ENCODE measurements at regions not wholly inside any gene's neighbourhood (a gene's known extent, or its start where the extent isn't known, plus 50 kb on each side); places are given as distances from the start of the nearest gene placed in this dataset.
"Not testable (repeated sequence)": the region's sequence is repeated elsewhere in the genome, so short reads cannot be mapped to it uniquely, and the experiment has no call there.

GRCh38 chr1:2950926-2951305, 70.4 kb upstream of the ACTRT2 start:
- DNase-seq (ENCODE audit: low spot score): no peak

DNA sequence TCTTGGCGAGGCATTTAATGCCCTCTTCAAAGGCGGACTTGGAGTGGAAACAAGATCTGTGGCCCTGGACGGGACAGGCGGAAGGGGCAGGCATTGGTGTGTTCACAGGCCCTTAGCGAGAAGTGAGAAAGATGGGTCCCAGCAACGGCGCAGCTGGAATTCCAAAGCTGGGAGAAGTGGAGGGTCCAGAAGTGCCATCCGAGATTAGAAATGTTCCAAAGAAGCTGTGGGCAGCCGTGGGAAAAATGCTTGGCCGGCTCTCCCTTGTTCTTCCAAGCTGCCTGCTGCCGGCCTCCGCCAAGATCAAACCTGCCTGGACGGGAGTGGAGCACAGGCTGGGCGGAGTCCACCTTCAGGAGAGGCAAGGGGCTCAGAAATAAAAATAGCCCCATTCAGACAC, 69.4 kb upstream of the ACTRT2 start:
- DNase-seq (ENCODE audit: low spot score): no peak

DNA sequence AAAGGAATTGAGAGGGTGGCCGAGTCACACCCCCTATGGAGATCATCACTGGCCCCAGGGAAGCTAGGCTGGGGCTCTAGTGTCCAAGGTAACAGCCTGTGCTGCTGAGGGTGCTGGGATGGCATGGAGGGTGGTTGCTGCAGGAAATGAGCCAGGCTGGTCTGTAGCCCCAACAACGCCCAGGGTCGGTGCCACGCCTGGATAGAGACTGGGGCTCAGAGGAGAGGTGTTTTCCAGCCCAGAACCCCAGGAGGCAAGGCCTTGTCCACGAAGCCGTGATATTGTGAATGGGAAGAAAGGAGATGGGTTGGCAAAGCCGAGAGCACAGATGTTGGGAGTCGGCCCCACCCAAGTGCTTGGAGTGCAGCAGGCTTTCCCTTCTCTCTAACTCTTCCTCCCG, 68.9 kb upstream of the ACTRT2 start:
- DNase-seq (ENCODE audit: low spot score): no peak

GRCh38 chr1:2952992-2953391, 68.3 kb upstream of the ACTRT2 start:
- no peak for DNase-seq (ENCODE audit: low spot score)

GRCh38 chr1:2953688-2954285, 67.5 kb upstream of the ACTRT2 start:
- DNase-seq (ENCODE audit: low spot score): no peak

- DNase-seq (ENCODE audit: low spot score): no peak
Measured at GRCh38 chr1:2955652-2956051, 65.6 kb upstream of the ACTRT2 start.

DNA sequence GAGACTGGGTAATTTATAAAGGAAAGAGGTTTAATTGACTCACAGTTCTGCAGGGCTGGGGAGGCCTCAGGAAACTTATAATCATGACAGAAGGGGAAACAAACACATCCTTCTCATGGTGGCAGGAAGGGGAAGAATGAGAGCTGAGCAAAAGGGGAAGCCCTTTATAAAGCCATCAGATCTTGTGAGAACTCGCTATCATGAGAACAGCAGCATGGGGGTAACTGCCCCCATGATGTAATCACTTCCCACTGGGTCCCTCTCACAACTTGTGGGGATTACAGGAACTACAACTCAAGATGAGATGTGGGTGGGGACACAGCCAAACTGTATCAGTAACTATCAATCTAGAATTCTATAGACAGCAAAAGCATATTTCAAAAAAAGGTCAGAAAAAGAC, 64.7 kb upstream of the ACTRT2 start:
- DNase-seq (ENCODE audit: low spot score): no peak

- DNase-seq (ENCODE audit: low spot score): no peak
Measured at GRCh38 chr1:2957329-2957728, 63.9 kb upstream of the ACTRT2 start.

DNA sequence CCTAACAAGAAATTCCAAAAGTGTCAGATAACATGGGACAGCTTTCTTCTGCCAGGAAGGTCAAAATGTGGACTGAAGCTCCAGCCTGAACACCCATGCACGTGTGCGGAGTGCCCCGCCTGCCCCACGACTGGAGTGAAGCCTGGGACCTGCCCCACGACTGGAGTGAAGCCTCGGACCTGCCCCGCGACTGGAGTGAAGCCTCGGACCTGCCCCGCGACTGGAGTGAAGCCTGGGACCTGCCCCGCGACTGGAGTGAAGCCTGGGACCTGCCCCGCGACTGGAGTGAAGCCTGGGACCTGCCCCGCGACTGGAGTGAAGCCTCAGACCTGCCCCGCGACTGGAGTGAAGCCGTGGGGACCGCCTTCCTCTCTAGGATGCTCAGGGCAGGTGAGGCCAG, 61.4 kb upstream of the ACTRT2 start:
- not testable (repeated sequence) for DNase-seq (ENCODE audit: low spot score)

- DNase-seq (ENCODE audit: low spot score): no peak
Measured at GRCh38 chr1:2961081-2961480, 60.2 kb upstream of the ACTRT2 start.

DNA sequence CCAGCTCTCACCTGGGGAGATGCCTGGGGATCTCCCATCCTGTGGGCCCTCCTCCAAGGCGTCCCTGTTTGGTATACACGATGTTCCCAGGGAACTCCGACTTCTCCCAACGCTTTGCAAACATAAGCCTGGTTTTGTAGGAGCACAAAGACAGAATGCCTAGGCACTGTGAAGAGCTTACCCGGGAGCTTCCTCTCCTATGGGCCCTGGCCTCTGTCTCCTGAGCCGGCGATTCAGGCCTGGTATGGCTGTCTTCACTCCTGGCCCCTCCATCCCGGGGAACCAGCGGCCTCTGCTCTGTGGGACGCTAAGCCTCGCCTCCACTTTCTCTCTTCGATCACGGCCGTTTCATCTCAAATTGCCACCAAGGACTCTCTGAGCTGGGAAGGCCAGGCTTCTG, 59.6 kb upstream of the ACTRT2 start:
- no peak for DNase-seq (ENCODE audit: low spot score)

DNA sequence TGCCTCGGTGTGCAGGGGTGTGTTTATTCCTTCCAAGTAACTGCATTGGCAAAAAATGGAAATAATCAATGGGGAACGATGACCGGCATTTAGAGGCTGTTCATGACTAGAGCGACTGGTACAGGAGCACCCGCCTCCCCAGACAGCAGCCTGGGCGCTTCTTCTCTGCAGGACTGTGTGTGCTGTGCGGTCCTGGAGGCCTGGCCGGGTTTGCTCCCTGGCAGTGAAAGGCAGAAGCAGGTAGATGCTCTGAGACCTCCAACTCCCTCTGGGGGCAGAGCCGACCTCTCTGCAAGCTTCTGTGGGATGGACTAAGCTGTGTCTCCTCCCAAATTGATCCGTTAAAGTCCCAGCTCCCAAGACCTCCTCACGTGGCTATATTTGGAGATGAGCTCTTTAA, 59.2 kb upstream of the ACTRT2 start:
- DNase-seq (ENCODE audit: low spot score): no peak

- DNase-seq (ENCODE audit: low spot score): no peak
Measured at GRCh38 chr1:2962541-2962940, 58.7 kb upstream of the ACTRT2 start.

DNA sequence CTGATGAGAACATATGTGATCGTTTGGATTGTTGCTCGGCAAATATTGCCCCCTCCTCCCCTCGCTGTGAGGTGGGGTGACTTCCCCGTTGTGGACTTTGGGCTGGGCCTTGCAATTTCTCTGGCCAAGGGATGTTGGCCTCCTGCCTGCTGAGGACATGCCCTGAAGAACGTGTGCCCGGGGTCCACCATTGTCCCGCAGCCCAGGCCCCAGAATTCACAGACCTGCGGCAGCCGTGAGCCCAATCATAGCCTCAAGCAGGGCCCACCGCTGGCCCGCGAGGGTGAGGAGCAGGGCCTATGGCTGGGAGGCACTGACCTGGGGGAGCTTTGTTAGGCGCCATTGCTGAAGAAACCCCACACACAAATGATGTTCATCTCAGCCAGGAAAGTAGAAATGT, 58.3 kb upstream of the ACTRT2 start:
- DNase-seq (ENCODE audit: low spot score): no peak

GRCh38 chr1:2965676-2966075, 55.6 kb upstream of the ACTRT2 start:
- no peak for DNase-seq (ENCODE audit: low spot score)

- DNase-seq (ENCODE audit: low spot score): peak; percentile 89
Measured at GRCh38 chr1:2966449-2967328, 54.6 kb upstream of the ACTRT2 start.

DNA sequence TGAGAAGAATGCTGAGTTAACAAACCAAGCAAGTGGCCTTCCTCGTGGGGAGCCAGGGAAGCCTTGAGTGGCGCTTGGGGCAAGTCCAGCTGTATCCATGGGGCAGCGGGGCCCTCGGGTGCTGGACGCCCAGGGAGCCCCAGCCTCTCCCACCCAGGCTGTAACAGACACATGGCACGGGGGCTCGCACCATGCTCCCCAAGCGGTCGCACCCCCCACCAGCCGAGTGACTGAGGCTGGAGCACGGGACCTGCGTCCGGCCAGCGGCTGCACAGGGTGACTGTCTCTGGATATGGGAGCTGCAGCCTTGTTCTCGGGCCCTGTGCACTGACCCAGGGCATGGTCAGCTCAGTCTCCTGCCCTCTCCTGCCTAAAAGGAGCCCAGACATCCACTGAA, 53.9 kb upstream of the ACTRT2 start:
- no peak for DNase-seq (ENCODE audit: low spot score)

- peak; percentile 53 for DNase-seq (ENCODE audit: low spot score)
Measured at GRCh38 chr1:2967881-2968280, 53.4 kb upstream of the ACTRT2 start.

DNA sequence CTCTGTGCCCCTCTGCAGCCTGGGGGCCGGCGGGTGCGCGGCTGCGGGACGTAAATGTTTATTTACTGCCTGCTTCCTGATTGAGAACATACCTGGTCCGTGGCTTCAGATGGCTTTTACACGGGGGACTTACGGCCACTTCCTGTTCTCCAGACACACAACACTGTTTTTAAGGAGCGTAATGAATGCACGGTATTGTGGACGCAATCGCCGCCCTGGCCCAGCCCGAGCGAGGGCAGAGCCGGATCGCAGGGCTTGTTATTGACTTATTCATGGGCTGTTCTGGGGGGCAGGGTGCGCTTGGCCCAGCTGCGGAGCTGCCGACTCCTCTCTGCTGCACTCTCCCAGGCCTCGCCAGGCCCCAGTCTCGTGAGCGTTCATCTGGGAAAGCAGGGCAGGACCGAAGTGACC, 52.8 kb upstream of the ACTRT2 start:
- peak; percentile 94 for DNase-seq (ENCODE audit: low spot score)

- DNase-seq (ENCODE audit: low spot score): no peak
Measured at GRCh38 chr1:2969011-2969844, 52.0 kb upstream of the ACTRT2 start.

DNA sequence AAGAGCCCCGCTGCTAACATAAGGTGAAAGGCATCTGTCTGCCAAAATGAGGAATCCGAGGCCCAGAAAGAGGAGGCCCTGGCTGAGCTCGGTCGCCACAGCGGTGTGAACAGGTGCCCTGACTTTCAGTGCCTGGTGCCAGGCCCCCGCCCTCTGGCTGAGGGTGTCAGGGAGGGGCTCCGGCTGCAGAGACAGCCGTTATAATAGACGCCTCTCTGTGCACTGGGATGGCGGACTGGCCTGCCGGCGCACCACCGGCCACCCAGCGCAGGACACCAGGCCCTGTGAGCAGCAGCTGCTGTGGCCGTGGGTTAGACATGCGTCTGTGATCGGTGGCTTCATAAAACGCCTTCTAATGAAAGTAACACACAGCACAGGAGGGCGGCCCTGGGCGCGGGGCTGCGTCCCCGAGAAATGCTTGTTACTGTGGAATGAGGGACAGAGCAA, 51.4 kb upstream of the ACTRT2 start:
- no peak for DNase-seq (ENCODE audit: low spot score)

GRCh38 chr1:2970311-2971071, 50.8 kb upstream of the ACTRT2 start:
- no peak for DNase-seq (ENCODE audit: low spot score)

All from globus pallidus (tissue), 1 donor.